Kidney tubule cell (primary cell): ENCODE measurements at regions not wholly inside any gene's neighbourhood (a gene's known extent, or its start where the extent isn't known, plus 50 kb on each side); places are given as distances from the start of the nearest gene placed in this dataset.
A peak's percentile ranks its signal among the peaks of the same experiment; 100 is the strongest.
"Not testable (repeated sequence)": the region's sequence is repeated elsewhere in the genome, so short reads cannot be mapped to it uniquely, and the experiment has no call there.

ENCODE experiments used
- DNase-seq: peaks from one replicate; pipeline ENCODE4 v3.0.0-alpha.2; 2018; ENCODE audit warnings: low spot score

DNA sequence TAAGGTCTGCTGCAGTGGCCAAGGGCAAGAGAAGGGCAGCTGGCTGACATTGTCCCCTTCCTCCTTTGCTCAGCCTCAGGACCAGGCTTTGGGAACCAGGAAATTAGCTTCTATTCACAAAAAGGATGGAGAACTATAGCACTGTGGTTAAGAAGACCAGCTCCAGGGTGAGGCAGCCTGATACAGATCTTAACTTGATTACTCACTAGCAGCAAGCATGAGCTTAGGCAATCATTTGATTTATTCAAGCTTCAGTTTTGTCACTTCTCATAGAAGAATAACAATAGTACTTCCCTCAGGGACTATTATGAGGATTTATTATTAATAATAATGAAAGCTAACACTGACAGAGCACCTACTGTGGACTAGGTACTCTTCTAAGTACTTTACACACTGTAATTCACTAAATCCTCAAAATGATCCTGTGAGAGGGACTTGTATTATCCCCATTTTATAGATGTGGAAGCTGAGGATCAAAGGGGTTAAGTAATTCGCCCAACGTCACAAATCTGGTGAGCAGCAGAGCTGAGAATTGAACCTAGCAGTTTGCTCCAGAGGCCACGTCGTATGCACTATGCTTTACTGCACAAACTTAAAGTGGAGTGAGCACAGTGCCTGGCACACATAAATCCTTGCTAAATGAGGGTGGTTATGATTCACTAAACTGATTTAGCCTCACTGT lies 130.4 kb upstream of the PAK3 start:
- no peak for DNase-seq

DNA sequence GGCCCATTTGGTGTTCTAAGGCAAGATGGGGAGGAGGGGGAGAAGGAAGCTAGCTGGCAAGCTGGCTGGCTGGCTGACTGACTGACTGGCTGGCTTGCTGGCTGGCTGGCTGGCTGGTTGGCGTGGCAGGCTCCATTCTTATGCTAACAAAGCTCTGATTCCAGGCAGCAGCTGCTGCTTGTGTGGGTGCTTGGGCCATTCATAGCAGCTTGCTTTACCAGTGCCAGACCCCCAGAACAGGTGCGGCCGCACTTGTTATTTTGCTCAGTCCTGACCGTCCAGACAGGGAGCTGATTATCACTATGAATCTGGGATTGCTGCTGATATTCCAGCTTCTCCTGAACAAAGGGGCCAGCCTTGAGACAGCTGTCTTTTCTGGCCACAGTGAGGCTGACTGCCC lies 131.2 kb upstream of the PAK3 start:
- DNase-seq, result no peak

DNA sequence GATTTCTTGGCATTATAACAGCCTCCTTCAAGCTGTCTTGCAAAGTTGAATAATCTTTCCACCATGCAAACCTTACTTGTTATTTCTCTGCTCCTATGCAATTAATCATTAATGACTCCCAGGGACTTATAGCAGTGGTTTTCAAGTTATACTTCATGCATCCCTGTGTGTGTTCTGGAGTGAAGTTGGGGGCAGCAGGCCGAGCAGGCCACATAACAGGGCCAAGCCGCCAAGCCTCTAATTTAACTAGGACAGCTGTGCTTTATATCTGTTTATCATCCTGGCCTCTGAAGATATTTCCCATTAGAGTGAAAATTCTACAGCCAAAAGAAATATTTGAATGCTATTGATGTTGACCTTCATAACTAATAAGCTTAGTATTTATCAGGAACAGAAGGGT lies 133.5 kb upstream of the PAK3 start:
- no peak for DNase-seq

DNA sequence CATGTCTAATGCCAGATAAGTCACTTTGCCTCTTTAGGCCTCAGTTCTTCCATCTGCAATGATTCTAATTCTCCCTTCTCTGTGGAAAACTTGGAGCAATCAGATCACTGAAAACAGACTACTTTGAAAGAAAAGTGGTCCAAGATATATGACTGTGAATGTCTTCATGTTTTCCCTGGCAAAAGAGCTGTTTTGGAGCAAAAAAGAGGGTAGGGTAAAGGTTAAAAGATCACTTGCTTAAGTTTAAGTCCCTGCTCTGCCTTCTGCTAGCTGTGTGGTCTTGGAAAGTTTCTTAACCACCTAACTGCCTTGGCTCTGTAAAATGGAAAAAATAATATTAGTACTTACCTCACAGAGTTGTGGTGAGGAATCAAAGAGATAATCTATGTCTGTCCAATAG lies 140.3 kb upstream of the PAK3 start:
- no peak for DNase-seq

DNA sequence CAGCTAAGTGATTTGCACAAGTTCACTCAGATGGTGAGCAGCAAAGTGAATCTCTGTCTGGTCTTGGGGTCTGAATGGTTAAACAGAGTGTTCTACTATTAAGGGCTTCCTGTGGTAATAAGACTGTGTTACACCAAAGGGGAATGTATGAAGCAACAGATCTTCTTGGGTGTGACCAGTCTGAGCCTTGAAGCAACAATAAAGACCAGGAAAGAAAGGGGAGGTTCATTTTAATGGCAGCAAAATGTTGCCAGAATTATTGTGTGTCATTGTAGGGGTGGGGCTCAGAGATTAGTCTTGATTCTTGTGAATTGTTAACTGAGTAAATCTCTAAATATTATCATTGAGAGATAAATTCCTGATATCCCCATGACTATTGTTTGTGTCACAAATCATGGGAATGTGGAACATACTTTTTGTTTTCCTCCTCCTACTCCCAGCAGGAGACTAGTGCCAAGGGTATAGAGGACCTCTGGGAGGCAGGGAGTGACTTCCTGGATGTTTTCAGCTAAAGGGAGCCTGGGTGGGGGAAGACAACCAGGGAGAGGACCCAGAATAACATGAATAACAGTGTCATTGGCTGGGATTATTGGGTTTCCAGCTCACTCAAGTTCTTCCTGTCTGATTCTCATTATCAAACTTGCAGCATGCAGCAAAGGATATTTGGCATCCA lies 141.4 kb upstream of the PAK3 start:
- DNase-seq, result no peak

DNA sequence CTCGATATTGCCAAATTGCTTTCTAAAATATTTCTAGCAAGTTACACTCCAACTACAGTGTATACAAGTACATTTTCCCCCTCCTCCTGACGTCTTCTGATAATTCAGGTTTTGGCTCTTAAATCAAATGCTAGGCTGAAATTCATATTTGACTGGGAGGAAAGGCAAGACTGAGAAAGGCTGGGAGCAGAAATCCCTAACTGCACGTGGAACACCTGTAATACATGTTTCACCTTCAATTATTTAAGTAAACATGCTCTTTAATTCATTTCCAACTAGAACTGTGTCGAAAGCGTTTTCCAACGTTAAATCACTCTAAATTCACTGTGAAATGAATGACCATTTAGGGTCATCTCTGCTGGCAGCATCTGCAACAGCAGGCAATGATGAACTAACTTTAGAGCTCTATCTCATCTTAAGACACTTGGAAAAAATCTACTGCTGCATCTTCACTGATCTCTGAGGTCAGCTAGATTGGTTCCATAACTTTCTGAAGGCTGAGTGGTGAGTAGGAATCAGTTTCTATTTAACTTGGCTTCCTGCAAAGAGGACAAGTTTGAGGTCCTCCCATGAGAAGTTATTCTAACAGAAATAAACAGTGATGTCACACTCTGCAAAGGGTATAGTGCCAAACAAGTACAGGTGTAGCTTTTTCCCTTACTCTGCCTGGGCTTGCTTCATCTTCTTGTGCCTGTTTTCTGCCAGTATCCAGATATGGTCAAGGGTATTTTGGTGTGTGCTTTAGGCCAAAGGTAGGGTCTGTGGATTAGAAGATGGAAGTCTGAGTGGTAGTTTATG lies 144.3 kb upstream of the PAK3 start:
- no peak for DNase-seq

DNA sequence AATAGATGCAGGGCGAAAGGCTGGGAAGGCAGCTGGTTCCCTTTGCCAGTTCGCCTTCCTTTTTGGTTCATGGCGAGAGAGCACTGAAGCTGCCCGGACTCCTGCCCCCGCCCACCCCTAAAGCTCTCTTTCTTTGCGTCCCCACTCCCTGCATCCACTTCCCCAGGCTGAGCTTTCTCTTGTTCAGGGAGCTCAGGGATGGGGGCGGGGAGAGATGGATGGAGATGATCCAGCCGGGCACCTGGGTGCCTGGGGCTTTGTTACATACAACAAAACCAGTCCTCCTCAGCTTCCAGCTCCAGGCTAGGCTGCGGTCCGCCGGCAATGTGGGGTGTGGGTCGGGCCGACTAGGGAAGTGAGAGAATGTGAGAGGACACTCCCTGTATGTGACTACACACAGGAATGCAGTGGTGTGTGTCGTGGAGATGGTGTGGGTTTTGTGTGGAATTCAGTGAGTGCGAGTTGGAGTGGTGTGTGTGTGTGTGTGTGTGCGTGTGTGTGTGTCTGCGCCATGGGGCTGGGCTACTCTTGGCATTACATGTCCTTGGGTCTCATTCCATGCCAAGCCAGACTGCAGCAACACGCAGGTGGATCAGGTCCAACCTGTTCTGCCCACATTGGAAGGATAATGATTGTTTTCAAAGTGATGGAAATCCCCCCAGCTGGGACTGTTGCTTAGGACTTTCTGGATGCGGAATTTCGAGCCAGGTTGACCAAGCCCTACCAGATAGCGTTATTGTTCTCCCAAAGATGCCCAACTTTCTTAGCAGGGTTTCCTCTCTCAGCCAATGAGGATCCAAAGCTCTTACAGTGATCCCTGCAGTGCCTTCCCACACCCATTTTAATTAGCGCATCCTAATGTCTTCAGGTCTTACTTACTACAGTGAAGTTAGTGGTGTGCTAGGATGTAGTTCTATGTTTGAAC lies 149.4 kb upstream of the CHRDL1 start:
- no peak for DNase-seq

DNA sequence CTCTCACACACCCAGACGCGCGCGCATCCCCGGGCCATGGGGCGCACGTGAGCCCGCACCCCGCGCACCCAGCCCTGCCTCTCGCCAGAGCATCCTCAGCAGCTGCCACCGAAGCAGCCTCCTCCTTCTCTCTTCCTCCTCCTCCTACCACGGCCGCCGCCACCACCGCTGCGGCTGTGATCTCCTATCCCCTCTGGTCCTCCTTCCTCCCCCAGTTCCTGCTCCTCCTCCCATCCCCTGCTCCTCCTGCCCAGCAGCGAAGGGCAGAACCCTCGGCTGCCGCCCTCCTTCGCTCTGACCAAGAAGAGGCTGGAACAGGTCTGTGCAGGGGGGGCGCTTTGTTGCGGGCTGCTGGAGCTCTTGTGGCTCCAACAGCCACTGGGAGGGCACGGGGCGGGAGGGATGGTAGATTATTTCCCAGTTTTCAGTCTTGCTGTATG lies 148.7 kb upstream of the CHRDL1 start:
- DNase-seq, result no peak

DNA sequence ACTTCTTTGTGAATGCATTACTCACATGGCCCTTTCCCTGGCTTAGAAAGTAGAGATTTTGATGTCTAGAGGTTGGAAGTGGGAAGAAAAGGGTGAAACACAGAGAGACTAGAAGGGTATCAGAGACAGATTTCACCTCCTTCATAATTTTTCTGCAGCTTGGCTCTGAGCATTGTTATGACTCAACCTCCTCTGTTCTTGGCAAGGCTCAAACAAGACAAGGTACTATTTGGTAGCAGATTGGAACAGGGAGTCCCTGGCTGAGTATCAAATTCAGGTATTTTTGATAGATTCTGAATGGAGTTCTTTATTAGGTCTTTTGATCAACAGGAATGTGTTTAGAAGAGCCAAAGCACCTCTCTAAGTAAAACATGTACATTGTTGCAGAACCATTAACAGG lies 146.3 kb upstream of the CHRDL1 start:
- no peak for DNase-seq

DNA sequence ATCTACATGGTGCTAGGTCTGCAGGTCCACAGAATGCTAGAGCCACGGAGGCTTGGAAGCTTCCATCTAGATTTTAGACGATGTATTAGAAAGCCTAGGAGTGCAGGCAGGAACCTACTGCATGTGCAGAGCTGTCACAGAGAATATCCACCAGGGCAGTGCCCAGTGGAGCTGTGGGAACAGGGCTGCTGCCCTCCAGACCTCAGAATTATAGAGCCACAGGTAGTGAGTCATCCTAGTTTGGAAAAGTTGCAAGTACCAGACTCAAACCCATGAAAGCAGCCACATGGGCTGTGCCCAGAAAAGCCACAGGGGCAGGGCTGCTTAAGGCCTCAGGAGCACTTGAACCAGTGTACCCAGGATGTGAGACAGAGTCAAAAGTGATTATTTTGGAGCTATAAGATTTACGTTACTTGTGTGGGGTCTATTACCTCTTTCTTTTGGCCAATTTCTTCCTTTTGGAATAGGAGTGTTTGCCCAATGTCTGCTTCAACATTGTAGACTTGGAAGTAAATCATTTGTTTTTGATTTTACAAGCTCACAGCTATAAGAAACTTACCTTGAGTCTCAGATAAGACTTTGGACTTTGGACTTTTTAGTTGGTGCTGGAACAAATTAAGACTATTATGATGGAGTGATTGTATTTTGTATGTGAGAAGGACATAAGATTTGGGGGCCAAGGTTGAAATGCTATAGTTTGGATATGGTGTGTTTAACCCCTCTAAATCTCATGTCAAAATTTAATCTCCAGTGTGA lies 143.5 kb upstream of the CHRDL1 start:
- no peak for DNase-seq

DNA sequence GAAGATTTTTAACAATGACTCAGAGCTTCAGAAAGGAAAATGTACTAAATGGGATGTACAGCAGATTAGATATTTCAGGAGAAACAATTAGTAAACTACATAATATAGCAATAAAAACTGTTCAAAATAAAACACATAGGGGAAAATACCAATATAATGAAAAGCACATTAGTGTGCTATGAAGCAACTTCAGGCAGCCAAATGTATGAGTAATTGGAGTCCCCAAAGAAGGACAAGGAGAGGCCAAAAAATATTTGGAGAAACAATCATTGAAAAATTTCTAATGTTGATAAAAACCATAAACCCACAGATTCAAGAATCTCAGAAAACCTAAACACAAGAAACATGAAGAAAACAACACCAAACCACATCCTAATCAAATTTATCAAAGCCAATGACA lies 129.3 kb upstream of the CHRDL1 start:
- DNase-seq, result no peak

DNA sequence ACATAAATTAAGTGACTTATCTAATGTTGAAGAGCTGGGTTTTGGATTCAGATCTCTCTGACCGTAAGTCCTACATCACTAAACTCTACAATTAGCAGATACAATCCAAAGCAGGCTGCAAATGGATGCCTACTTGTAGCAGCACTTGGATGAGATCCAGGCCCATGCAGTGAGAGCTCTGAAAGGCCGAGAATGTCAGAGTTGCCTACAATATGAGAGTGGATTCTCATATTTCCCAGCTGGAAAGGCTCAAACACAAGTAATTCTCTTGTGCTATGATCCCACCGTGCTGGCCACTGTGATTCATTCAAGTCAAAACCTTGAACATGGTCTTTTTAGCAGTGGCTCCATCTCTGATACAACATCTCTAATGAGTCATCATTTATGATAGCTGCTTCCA lies 125.4 kb upstream of the CHRDL1 start:
- DNase-seq, result no peak

DNA sequence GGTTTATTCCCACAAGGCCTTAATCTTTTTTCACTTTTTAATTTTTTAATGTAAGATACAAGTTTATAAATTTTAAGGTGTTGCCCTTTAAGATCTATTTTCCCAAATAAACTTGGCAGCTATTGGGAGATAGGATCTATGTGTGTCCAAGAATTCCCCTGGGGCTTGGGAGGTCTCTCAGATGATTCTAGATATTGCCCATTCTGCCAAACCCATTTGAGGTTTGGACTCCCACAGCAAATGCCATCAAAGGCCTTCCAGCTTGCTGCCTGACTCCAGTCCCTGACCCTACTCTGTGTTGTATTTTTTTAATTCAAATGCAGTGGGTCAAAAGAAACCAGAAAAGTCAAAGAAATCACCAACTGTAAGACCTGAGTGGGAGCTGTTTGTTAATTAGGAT lies 120.0 kb upstream of the CHRDL1 start:
- DNase-seq, result no peak

DNA sequence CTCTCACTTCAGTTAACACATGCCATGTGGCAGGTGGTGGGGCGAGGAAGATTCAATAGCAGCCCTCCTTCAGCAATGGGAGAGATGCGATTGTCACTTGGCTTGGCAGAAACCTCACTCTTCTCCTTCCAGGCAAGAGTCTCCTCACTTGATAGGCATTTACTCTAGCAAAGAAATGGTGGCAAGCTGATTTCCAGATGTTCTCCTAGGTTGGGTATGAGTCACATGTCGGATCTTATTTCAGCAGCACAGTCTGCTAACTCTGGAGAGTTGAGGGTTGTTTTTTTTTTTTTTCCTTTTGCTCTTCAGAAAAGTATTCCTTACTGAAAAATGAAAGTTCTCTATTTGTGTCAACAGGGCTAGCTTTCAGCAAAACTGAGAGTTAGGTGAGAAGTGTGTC lies 119.5 kb upstream of the CHRDL1 start:
- peak; percentile 20 for DNase-seq

DNA sequence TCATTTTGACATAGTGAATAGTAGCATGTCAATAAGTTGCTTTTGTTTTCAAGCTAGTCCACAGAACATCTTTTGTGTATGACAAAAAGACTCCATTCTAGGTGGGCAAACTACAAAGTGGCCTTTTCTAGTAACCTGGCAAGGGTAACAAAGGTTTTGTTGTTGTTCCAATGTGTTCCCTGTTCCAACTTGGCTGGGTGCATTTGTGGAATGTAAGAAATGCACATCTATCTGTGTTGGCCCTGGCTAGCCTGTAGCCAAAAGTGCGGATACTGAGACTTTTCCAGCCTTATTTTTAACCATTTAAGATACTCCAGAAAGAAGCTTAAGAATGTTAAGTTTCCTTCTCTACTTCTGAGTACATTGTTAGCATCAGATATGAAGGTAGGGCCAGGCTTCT lies 118.7 kb upstream of the CHRDL1 start:
- no peak for DNase-seq

DNA sequence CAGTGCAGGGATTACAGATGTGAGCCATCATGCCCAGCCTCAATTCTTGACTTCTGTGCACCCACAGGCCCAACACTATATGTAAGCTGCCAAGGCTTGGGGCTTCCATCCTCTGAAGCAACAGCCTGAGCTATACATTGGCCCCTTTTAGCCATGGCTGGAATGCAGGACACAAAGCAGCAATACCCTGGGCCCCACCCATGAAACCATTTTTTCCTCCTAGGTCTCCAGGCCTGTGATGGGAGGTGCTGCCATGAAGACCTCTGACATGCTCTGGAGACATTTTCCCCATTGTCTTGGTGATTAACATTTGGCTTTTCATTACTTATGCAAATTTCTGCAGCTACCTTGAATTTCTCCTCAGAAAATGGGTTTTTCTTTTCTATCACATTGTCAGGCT lies 109.1 kb upstream of the CHRDL1 start:
- not testable (repeated sequence) for DNase-seq

DNA sequence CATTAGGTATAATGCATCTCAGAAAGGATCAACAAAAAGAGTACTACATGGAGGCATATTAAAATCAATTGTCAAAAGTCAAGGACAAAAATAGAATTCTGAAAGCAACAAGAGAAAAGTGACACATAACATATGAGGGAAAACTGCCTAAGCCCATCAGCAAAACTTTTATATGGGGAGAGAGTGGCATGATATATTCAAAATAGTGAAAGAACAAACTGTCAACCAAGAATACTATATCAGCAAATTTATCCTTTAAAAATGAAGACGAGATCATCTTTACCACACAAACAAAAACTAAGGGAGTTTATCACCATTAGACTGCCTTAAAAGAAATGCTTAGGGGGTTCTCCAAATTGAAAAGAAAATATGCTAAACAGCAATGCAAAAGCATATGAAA lies 86.4 kb upstream of the CHRDL1 start:
- no peak for DNase-seq

DNA sequence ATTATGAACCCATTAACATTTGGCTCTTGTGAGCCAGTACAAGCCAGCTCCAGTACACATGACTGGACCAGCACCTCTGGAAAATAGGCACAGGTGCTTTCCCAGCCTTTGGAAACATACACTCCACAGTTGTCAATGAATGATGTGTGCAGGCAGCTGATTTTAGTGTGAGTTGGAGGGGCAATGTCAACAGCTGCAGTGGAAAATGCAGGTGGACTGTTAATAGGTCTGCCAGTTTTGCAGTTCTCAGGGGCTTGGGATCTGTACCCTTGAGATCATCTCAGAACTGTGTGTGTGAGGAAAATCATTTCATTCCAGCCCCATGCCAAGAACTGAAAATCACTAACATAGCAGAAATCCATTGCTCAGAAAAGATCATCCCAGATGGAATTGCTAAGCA lies 81.7 kb upstream of the CHRDL1 start:
- no peak for DNase-seq

DNA sequence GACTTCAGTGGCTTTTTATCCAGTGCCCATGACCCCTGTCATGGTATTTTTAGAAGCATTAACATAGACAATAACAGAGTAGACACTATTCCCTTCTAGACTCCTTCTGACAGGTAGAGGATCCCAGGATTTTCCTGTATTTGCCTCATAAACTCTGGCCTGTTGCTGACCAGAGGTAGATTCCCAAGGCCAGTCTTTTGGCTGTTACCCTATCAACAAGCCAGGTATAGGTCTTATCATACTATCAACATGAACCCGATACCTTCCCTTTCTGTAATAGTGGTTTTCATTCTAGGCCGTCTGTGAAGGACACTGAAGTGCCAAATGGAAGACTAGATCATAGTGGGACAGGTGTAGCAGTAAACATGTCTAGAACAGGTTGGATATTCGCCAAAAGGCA lies 76.2 kb upstream of the CHRDL1 start:
- DNase-seq, result no peak

DNA sequence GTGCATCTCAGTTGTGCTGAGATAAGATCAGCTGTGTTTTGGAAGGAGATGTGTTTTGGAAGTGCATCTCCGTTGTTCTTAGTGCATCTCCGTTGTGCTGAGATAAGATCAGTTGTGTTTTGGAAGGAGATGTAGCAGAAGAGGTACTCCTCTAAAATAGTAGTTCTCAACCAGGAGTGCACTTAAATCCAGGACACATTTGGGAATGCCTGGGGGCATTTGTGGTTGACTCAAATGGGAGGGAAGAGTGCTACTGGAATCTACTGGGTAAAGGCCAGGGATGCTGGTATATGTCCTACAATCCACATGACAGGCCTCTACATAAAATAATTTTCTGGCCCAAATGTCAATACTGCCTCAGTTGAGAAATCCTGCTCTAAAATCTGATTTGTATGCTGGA lies 70.8 kb upstream of the CHRDL1 start:
- no peak for DNase-seq

DNA sequence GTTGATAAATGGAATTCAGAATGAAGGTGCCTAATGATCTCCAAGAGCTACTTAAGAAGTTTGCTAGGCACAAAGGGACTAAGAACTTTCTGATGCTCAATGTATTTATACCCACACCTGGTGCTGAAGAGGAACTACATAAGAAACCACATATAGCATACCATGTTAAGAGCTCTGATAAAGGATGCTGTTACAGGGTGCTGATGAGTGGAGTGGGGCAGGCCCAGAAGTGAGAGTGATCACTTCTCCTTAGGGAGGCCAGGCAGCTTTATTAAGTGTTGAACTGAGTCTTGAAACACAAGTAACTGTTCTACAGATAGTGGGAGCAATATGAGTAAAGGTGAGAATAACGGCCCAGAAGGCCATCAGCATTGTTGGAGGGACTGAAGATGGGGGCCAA lies 68.3 kb upstream of the CHRDL1 start:
- DNase-seq, result no peak
